Neural progenitor cell (in vitro differentiated cells): ENCODE measurements at regions not wholly inside any gene's neighbourhood (a gene's known extent, or its start where the extent isn't known, plus 50 kb on each side); places are given as distances from the start of the nearest gene placed in this dataset.

Source experiments
- EZH2phosphoT487 ChIP-seq: fragments of 200-600 bp; sonication (generic); IDR thresholded peaks from 2 replicates; pipeline ENCODE4 v1.6.1; 2017; ENCODE audit warnings: antibody characterized with exemption
- TF ChIP-seq, protein P1 (sequence below): fragments of 200-600 bp; sonication (generic); IDR thresholded peaks from 2 replicates; pipeline ENCODE4 v1.5.1; 2017; ENCODE audit warnings: antibody characterized with exemption, mild to moderate bottlenecking

DNA sequence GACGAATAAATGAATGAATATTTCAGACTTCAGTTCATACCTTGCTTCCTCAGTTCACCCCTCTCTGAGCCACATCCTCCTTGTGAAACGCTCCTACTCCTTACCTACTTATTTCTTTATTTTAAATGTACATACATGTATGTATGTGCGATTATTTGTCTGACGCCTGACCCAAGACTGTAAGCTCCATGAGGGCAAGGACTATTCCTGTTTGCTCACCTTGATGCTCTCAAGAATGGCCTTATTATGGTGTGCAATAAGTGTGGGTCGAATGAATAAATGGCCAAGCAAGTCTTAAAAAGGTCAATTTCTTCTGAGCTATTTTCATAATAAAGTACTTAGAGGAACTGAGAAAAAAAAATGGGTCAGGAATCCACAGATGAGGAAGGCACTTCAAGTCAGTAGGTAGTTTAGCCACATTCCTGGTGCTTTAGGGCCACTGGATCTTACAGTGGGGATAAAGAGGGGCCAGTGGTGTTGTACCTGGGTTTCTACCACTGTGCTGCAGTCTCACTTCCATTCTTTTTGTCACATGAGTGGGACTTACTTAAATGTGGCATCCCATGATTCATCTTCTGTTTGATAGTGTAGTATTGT, 74.7 kb downstream of the SDC1 start:
- TF ChIP-seq, protein P1, sequence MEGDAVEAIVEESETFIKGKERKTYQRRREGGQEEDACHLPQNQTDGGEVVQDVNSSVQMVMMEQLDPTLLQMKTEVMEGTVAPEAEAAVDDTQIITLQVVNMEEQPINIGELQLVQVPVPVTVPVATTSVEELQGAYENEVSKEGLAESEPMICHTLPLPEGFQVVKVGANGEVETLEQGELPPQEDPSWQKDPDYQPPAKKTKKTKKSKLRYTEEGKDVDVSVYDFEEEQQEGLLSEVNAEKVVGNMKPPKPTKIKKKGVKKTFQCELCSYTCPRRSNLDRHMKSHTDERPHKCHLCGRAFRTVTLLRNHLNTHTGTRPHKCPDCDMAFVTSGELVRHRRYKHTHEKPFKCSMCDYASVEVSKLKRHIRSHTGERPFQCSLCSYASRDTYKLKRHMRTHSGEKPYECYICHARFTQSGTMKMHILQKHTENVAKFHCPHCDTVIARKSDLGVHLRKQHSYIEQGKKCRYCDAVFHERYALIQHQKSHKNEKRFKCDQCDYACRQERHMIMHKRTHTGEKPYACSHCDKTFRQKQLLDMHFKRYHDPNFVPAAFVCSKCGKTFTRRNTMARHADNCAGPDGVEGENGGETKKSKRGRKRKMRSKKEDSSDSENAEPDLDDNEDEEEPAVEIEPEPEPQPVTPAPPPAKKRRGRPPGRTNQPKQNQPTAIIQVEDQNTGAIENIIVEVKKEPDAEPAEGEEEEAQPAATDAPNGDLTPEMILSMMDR = no peak
- TF ChIP-seq EZH2phosphoT487 = no peak
